ENCODE measurements at regions not wholly inside any gene's neighbourhood (a gene's known extent, or its start where the extent isn't known, plus 50 kb on each side); places are given as distances from the start of the nearest gene placed in this dataset.

DNA sequence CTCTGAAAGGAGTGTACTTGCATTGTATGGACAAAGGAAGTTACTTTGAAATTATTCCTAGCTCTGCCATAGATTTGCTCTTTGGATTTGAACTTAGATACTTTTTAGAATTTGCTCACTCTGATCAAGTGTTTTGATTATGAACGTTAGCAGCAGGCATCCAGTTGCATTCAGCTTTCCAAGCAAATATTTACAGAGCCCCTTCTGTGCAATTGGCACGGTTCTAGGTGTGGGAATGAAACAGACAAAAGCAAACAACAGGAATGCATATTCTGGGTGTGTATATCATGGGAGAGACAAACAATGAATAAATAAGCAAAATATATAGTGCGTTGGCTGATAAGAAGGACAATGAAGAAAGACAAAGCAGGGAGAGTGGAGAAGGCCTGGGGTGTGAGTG is 125.5 kb upstream of the ADAMTS9 start:
- TF ChIP-seq, protein P1, sequence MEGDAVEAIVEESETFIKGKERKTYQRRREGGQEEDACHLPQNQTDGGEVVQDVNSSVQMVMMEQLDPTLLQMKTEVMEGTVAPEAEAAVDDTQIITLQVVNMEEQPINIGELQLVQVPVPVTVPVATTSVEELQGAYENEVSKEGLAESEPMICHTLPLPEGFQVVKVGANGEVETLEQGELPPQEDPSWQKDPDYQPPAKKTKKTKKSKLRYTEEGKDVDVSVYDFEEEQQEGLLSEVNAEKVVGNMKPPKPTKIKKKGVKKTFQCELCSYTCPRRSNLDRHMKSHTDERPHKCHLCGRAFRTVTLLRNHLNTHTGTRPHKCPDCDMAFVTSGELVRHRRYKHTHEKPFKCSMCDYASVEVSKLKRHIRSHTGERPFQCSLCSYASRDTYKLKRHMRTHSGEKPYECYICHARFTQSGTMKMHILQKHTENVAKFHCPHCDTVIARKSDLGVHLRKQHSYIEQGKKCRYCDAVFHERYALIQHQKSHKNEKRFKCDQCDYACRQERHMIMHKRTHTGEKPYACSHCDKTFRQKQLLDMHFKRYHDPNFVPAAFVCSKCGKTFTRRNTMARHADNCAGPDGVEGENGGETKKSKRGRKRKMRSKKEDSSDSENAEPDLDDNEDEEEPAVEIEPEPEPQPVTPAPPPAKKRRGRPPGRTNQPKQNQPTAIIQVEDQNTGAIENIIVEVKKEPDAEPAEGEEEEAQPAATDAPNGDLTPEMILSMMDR (IDR thresholded peaks at IDR 0.05): no peak
- TF ChIP-seq POLR2A (IDR thresholded peaks at IDR 0.05): no peak
- TF ChIP-seq EP300 (IDR thresholded peaks at IDR 0.05): no peak
- TF ChIP-seq POLR2AphosphoS5 (IDR thresholded peaks at IDR 0.05): no peak

Measured in gastroesophageal sphincter (tissue), 3 donors.